ENCODE measurements at regions not wholly inside any gene's neighbourhood (a gene's known extent, or its start where the extent isn't known, plus 50 kb on each side); places are given as distances from the start of the nearest gene placed in this dataset.

DNA sequence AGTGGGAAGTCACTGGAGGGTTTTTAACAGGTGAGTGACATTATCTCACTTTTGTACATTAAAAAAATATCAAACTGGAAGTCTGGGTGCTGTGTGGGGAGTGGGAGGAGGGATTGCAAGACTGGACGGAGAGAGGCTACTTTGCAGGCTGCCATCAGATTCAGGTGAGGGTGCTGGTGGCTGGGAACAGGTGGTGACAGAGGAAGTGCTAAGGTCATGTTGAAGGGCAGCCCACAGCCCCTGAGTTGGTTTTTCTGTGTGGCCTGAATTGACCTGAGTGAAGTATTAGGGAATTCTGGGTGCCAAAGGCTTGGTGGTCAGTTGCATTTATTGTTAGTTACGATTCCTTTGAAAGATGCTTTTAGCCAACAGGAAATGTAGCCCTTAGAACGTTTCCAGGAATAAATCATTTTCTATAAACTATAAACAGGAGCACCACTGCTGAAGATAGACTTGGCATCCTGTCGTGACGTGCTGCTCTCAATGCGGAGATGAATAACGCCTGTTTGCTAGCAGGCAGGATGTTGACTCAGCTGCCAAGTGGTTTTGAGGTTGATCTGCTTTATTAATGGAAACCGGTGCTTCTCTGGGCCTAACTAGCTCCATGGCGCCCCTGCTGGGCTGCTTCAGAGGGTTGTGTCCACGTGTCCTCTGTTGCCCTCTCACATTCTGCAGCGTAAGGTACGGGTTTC is 707.5 kb upstream of the TMEM132C start:
- TF ChIP-seq, protein P1, sequence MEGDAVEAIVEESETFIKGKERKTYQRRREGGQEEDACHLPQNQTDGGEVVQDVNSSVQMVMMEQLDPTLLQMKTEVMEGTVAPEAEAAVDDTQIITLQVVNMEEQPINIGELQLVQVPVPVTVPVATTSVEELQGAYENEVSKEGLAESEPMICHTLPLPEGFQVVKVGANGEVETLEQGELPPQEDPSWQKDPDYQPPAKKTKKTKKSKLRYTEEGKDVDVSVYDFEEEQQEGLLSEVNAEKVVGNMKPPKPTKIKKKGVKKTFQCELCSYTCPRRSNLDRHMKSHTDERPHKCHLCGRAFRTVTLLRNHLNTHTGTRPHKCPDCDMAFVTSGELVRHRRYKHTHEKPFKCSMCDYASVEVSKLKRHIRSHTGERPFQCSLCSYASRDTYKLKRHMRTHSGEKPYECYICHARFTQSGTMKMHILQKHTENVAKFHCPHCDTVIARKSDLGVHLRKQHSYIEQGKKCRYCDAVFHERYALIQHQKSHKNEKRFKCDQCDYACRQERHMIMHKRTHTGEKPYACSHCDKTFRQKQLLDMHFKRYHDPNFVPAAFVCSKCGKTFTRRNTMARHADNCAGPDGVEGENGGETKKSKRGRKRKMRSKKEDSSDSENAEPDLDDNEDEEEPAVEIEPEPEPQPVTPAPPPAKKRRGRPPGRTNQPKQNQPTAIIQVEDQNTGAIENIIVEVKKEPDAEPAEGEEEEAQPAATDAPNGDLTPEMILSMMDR (conservative IDR thresholded peaks at IDR 0.05; ENCODE audit: low read length) = peak; percentile 68
- TF ChIP-seq EZH2phosphoT487 (IDR thresholded peaks at IDR 0.05; ENCODE audit: borderline replicate concordance, low read depth, low read length) = no peak
- H4K20me1 ChIP-seq (ENCODE audit: insufficient read depth, low read length) = no peaks in the 10 kb centered on the region
- no peaks in the 10 kb centered on the region for H3K36me3 ChIP-seq (ENCODE audit: insufficient read depth, low read length)
- H3K4me1 ChIP-seq (ENCODE audit: insufficient read depth, low read length, poor library complexity, severe bottlenecking) = peaks cover 5% of the 10 kb centered on the region
- no peaks in the 10 kb centered on the region for H3K9me2 ChIP-seq (ENCODE audit: insufficient read depth, low read length)
- no peak overlapping the region for H2AFZ ChIP-seq (ENCODE audit: low read length)
- peak; percentile 56 for DNase-seq (ENCODE audit: low spot score)
- no peak overlapping the region for H3K27ac ChIP-seq (ENCODE audit: low read depth, low read length, poor library complexity, severe bottlenecking)
- no peak overlapping the region for H3K4me2 ChIP-seq (ENCODE audit: low read length)
- ChIA-PET POLR2A (no interaction called here), CTCF (ENCODE audit: unreplicated experiment) (no interaction called here)
- intact Hi-C loops (cut with micrococcal nuclease; ENCODE audit: unreplicated experiment) = no loop called here
- no TSS peak for BruUV-seq (replicated peaks)
- no peaks in the 10 kb centered on the region for H3K79me2 ChIP-seq (ENCODE audit: insufficient read depth, low read depth, low read length)
- no peaks in the 10 kb centered on the region for H3K9me3 ChIP-seq (ENCODE audit: low read length)
- H3K4me3 ChIP-seq (ENCODE audit: low read depth, low read length, poor library complexity, severe bottlenecking) = no peak overlapping the region

- Histone ChIP-seq H3K79me2 (ENCODE audit: insufficient read depth, low read depth, low read length) (no peaks in the 10 kb centered on the region), H3K9me2 (ENCODE audit: insufficient read depth, low read length) (no peaks in the 10 kb centered on the region), H3K4me2 (ENCODE audit: low read length) (no peak overlapping the region), H2AFZ (ENCODE audit: low read length) (no peak overlapping the region), H3K4me3 (ENCODE audit: low read depth, low read length, poor library complexity, severe bottlenecking) (no peak overlapping the region), H3K9me3 (ENCODE audit: low read length) (no peaks in the 10 kb centered on the region), H4K20me1 (ENCODE audit: insufficient read depth, low read length) (no peaks in the 10 kb centered on the region), H3K27ac (ENCODE audit: low read depth, low read length, poor library complexity, severe bottlenecking) (no peak overlapping the region), H3K36me3 (ENCODE audit: insufficient read depth, low read length) (no peaks in the 10 kb centered on the region), H3K4me1 (ENCODE audit: insufficient read depth, low read length, poor library complexity, severe bottlenecking) (peaks cover 5% of the 10 kb centered on the region)
- TF ChIP-seq EZH2phosphoT487 (IDR thresholded peaks at IDR 0.05; ENCODE audit: borderline replicate concordance, low read depth, low read length) = no peak
- TF ChIP-seq, protein P1 (conservative IDR thresholded peaks at IDR 0.05; ENCODE audit: low read length) = peak; percentile 26; the same call in 1 of the 2 replicates
- DNase-seq (ENCODE audit: low spot score) = no peak
- POLR2A ChIA-PET = no interaction called here
- BruUV-seq (replicated peaks) = no TSS peak
- CTCF ChIA-PET (ENCODE audit: unreplicated experiment) = no interaction called here
- intact Hi-C loops (cut with micrococcal nuclease; ENCODE audit: unreplicated experiment) = no loop called here
These were observed 706.9 kb upstream of the TMEM132C start for GRCh38 chr12:127560041-127560478.

DNA sequence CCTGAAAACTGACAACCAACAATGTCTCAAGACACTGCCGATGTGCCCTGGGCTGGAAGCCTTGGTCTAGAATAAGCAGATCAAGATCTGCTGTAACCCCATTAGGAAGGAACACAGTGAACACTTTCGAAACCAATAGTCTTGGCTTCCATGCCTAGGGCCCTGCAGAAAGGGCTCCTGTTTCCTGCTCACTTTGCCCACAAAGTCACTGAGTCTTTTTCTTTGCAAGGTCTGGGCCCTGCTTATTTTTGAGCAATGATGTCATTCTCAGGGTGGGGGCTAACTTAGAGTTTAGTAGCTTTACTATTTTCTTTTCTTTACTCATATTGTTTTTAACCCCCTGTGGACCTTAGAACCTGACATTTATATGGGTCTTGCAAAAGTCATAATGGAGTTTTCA is 704.2 kb upstream of the TMEM132C start:
- TF ChIP-seq, protein P1 (conservative IDR thresholded peaks at IDR 0.05; ENCODE audit: low read length) = no peak
- no peak for TF ChIP-seq EZH2phosphoT487 (IDR thresholded peaks at IDR 0.05; ENCODE audit: borderline replicate concordance, low read depth, low read length)
- Histone ChIP-seq H3K79me2 (ENCODE audit: insufficient read depth, low read depth, low read length) (no peaks in the 10 kb centered on the region), H3K4me2 (ENCODE audit: low read length) (no peak overlapping the region), H4K20me1 (ENCODE audit: insufficient read depth, low read length) (no peaks in the 10 kb centered on the region), H3K4me3 (ENCODE audit: low read depth, low read length, poor library complexity, severe bottlenecking) (no peak overlapping the region), H3K36me3 (ENCODE audit: insufficient read depth, low read length) (no peaks in the 10 kb centered on the region), H2AFZ (ENCODE audit: low read length) (no peak overlapping the region), H3K4me1 (ENCODE audit: insufficient read depth, low read length, poor library complexity, severe bottlenecking) (peaks cover 5% of the 10 kb centered on the region), H3K27ac (ENCODE audit: low read depth, low read length, poor library complexity, severe bottlenecking) (no peak overlapping the region), H3K9me2 (ENCODE audit: insufficient read depth, low read length) (no peaks in the 10 kb centered on the region), H3K9me3 (ENCODE audit: low read length) (no peaks in the 10 kb centered on the region)
- no peak for DNase-seq (ENCODE audit: low spot score)
- CTCF ChIA-PET (ENCODE audit: unreplicated experiment) = no interaction called here
- POLR2A ChIA-PET = no interaction called here
- intact Hi-C loops (cut with micrococcal nuclease; ENCODE audit: unreplicated experiment) = no loop called here
- no TSS peak for BruUV-seq (replicated peaks)
